HepG2 (cell line): ENCODE measurements at regions not wholly inside any gene's neighbourhood (a gene's known extent, or its start where the extent isn't known, plus 50 kb on each side); places are given as distances from the start of the nearest gene placed in this dataset.

ENCODE experiments used
- CREB1 ChIP-seq, 2 experiments: fragments of 450-650 bp in 1 of 2; IDR thresholded peaks; 2 replicates each; pipeline ENCODE4 v1.6.1; 2016 to 2017; ENCODE audit warnings: control low read depth in 1 of 2, mild to moderate bottlenecking in 1 of 2, missing compliant biosample characterization in 1 of 2, missing genetic modification characterization in 1 of 2
- EED ChIP-seq: sonication (generic); formaldehyde crosslinking; IDR thresholded peaks from 2 replicates; pipeline ENCODE4 v1.5.0; 2020; ENCODE audit warnings: mild to moderate bottlenecking, missing genetic modification reagents
- EP300 ChIP-seq, 3 experiments: sonication (generic) in 1 of 3; formaldehyde crosslinking in 1 of 3; IDR thresholded peaks; 2 replicates each; pipeline versions ENCODE4 v1.5.1 to v1.6.1; 2011 to 2020; ENCODE audit warnings: low read depth in 2 of 3, low read length in 2 of 3, borderline replicate concordance in 1 of 3, improper control_type of control experiment in 1 of 3, mild to moderate bottlenecking in 1 of 3, missing genetic modification reagents in 1 of 3, moderate library complexity in 1 of 3
- HDAC2 ChIP-seq: sonication (generic); formaldehyde crosslinking; IDR thresholded peaks from 2 replicates; pipeline ENCODE4 v1.4.0; 2020; ENCODE audit warnings: missing genetic modification reagents
- KDM1A ChIP-seq: IDR thresholded peaks from 2 replicates; pipeline ENCODE4 v1.6.1; 2016; ENCODE audit warnings: missing compliant biosample characterization
- MZF1 ChIP-seq: sonication (generic); formaldehyde crosslinking; IDR thresholded peaks from 2 replicates; pipeline ENCODE4 v1.8.1; 2023; ENCODE audit warnings: mild to moderate bottlenecking, missing genetic modification reagents, borderline replicate concordance
- ZBTB3 ChIP-seq: sonication (generic); formaldehyde crosslinking; IDR thresholded peaks from 2 replicates; pipeline ENCODE4 v1.4.0; 2020; ENCODE audit warnings: low read depth, mild to moderate bottlenecking, moderate library complexity, missing genetic modification reagents, borderline replicate concordance
- ZNF335 ChIP-seq: sonication (generic); formaldehyde crosslinking; IDR thresholded peaks from 2 replicates; pipeline ENCODE4 v1.4.0; 2020; ENCODE audit warnings: missing genetic modification reagents
- ZNF350 ChIP-seq: sonication (generic); formaldehyde crosslinking; IDR thresholded peaks from 2 replicates; pipeline ENCODE4 v1.4.0; 2020; ENCODE audit warnings: mild to moderate bottlenecking, low read depth, missing genetic modification reagents, borderline replicate concordance
- ZNF570 ChIP-seq: sonication (generic); formaldehyde crosslinking; IDR thresholded peaks from 2 replicates; pipeline ENCODE4 v1.4.0; 2020; ENCODE audit warnings: mild to moderate bottlenecking, missing genetic modification reagents, borderline replicate concordance
- ZNF776 ChIP-seq: sonication (generic); formaldehyde crosslinking; IDR thresholded peaks from 2 replicates; pipeline ENCODE4 v1.4.0; 2020; ENCODE audit warnings: mild to moderate bottlenecking, missing genetic modification reagents
- TF ChIP-seq, protein P1 (sequence below): sonication (generic); formaldehyde crosslinking; IDR thresholded peaks from 2 replicates; pipeline ENCODE4 v1.5.0; 2020; ENCODE audit warnings: mild to moderate bottlenecking, missing genetic modification reagents, moderate library complexity

DNA sequence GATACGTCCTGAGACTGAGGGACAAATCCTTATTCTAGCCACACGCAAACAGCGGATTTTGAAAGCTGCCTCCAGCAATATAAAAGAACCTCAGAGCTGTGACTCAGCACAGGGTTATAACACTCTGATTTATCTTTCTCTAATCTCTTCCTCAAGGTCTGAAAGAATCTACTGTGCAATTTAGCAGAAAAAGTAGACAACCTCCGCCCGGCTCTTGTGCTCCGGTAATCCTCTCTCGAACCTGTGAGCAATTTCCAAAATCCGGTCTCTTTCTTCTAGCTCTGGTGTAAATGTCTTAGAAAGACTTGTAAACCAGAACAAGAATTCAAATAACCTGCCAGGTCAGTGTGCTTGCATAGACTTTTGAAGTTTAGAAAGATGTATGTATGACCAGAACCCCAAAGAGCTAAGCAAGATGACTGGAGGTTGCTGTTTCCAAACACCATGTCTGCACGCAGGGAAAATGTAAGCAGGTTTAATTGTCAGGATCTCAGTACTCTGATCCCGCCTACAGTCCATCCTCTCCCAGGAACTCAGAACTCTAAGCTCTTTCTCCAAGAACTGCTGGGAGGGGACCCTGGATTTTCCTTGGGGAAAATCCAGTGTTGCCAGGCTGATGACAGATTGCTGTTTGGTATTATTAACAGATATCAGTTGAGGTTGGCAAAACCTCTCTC is 338.1 kb downstream of the RFC3 start:
- TF ChIP-seq EED (CRISPR knock-in tag) (no peak), MZF1 (CRISPR knock-in tag) (no peak), EP300 (IDR thresholded peaks at IDR 0.05; ENCODE audit: low read depth in 2 of 2, low read length in 2 of 2) (no peak), EP300 (CRISPR knock-in tag; IDR thresholded peaks at IDR 0.05; ENCODE audit: borderline replicate concordance) (no peak), CREB1 (IDR thresholded peaks at IDR 0.05) (no peak), CREB1 (CRISPR knock-in tag; IDR thresholded peaks at IDR 0.05) (no peak), ZNF335 (CRISPR knock-in tag) (no peak), HDAC2 (CRISPR knock-in tag) (no peak), ZNF570 (CRISPR knock-in tag) (no peak), KDM1A (CRISPR knock-in tag) (no peak), ZBTB3 (no peak), ZNF350 (no peak), ZNF776 (CRISPR knock-in tag) (no peak)
- TF ChIP-seq, protein P1, sequence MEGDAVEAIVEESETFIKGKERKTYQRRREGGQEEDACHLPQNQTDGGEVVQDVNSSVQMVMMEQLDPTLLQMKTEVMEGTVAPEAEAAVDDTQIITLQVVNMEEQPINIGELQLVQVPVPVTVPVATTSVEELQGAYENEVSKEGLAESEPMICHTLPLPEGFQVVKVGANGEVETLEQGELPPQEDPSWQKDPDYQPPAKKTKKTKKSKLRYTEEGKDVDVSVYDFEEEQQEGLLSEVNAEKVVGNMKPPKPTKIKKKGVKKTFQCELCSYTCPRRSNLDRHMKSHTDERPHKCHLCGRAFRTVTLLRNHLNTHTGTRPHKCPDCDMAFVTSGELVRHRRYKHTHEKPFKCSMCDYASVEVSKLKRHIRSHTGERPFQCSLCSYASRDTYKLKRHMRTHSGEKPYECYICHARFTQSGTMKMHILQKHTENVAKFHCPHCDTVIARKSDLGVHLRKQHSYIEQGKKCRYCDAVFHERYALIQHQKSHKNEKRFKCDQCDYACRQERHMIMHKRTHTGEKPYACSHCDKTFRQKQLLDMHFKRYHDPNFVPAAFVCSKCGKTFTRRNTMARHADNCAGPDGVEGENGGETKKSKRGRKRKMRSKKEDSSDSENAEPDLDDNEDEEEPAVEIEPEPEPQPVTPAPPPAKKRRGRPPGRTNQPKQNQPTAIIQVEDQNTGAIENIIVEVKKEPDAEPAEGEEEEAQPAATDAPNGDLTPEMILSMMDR (CRISPR knock-in tag) = no peak
